HCT116 (cell line): ENCODE measurements at regions not wholly inside any gene's neighbourhood (a gene's known extent, or its start where the extent isn't known, plus 50 kb on each side); places are given as distances from the start of the nearest gene placed in this dataset.

Source experiments
- ELF1 ChIP-seq: IDR thresholded peaks from 2 replicates; pipeline ENCODE4 v1.6.1; 2012; ENCODE audit warnings: low read depth, borderline replicate concordance
- EZH2 ChIP-seq: fragments of 200-600 bp; sonication (generic); IDR thresholded peaks from 2 replicates; pipeline ENCODE4 v1.6.1; 2017; ENCODE audit warnings: antibody characterized with exemption, mixed run types
- EZH2phosphoT487 ChIP-seq: fragments of 200-600 bp; IDR thresholded peaks from 2 replicates; pipeline ENCODE4 v1.6.1; 2018; ENCODE audit warnings: antibody characterized with exemption, borderline replicate concordance
- FOSL1 ChIP-seq: IDR thresholded peaks from 2 replicates; pipeline ENCODE4 v1.6.1; 2012; ENCODE audit warnings: low read depth
- POLR2A ChIP-seq: IDR thresholded peaks from 2 replicates; pipeline ENCODE4 v1.7.0; 2011; ENCODE audit warnings: borderline replicate concordance; ENCODE audit not compliant: insufficient read depth, insufficient read length; ENCODE audit errors: extremely low read depth
- POLR2AphosphoS5 ChIP-seq: IDR thresholded peaks from 2 replicates; pipeline ENCODE4 v1.6.1; 2011; ENCODE audit warnings: mild to moderate bottlenecking, low read depth, low read length, moderate library complexity
- RAD21 ChIP-seq: IDR thresholded peaks from 2 replicates; pipeline ENCODE4 v1.6.1; 2012; ENCODE audit warnings: low read depth, mild to moderate bottlenecking
- ZNF274 ChIP-seq: fragments of 200-500 bp; sonication (Bioruptor generic); IDR thresholded peaks from 2 replicates; pipeline ENCODE4 v1.6.1; 2014; ENCODE audit warnings: mild to moderate bottlenecking, low read depth, low read length, inconsistent platforms
- TF ChIP-seq, protein P1 (sequence below), 3 experiments: fragments of 200-600 bp in 1 of 3; sonication (generic) in 1 of 3; IDR thresholded peaks in 2 of 3; conservative IDR thresholded peaks in 1 of 3; 2 replicates each; pipeline ENCODE4 v1.5.1; 2012 to 2017; ENCODE audit warnings: low read depth in 2 of 3, low read length in 2 of 3, antibody characterized with exemption in 1 of 3, borderline replicate concordance in 1 of 3, control low read depth in 1 of 3, mild to moderate bottlenecking in 1 of 3, mixed read lengths in 1 of 3, mixed run types in 1 of 3, moderate library complexity in 1 of 3; ENCODE audit not compliant: insufficient read depth in 1 of 3
- TF ChIP-seq, protein P2 (sequence below): IDR thresholded peaks from 2 replicates; pipeline ENCODE4 v1.6.1; 2012; ENCODE audit warnings: low read depth

DNA sequence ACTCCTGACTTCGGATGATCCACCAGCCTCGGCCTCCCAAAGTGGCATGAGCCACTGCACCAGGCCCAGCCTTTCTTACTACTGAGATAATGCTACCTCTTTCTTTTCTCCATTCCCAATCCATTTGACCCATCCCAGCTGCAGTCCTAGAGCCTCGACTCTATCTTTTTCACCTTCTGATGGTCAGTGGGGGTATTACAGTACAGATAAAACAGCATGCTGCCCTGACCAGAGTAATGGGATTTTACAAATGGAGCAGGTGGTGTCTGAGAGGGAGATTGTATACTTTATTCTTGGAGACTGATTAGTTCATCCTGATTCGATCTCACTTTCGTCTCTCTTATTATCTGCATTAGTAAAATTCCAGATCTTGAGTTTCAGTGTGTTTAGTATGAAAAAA lies 238.6 kb upstream of the TNP1 start:
- no peak for TF ChIP-seq EZH2
- TF ChIP-seq ZNF274: no peak
- no peak for TF ChIP-seq POLR2A
- TF ChIP-seq, protein P1, sequence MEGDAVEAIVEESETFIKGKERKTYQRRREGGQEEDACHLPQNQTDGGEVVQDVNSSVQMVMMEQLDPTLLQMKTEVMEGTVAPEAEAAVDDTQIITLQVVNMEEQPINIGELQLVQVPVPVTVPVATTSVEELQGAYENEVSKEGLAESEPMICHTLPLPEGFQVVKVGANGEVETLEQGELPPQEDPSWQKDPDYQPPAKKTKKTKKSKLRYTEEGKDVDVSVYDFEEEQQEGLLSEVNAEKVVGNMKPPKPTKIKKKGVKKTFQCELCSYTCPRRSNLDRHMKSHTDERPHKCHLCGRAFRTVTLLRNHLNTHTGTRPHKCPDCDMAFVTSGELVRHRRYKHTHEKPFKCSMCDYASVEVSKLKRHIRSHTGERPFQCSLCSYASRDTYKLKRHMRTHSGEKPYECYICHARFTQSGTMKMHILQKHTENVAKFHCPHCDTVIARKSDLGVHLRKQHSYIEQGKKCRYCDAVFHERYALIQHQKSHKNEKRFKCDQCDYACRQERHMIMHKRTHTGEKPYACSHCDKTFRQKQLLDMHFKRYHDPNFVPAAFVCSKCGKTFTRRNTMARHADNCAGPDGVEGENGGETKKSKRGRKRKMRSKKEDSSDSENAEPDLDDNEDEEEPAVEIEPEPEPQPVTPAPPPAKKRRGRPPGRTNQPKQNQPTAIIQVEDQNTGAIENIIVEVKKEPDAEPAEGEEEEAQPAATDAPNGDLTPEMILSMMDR (IDR thresholded peaks at IDR 0.05 in 2 of 3, conservative IDR thresholded peaks at IDR 0.05 in 1 of 3; ENCODE audit: borderline replicate concordance in 1 of 3, insufficient read depth in 1 of 3, low read depth in 2 of 3, low read length in 2 of 3): no peak
- TF ChIP-seq EZH2phosphoT487: no peak
- no peak for TF ChIP-seq RAD21
- TF ChIP-seq, protein P2, sequence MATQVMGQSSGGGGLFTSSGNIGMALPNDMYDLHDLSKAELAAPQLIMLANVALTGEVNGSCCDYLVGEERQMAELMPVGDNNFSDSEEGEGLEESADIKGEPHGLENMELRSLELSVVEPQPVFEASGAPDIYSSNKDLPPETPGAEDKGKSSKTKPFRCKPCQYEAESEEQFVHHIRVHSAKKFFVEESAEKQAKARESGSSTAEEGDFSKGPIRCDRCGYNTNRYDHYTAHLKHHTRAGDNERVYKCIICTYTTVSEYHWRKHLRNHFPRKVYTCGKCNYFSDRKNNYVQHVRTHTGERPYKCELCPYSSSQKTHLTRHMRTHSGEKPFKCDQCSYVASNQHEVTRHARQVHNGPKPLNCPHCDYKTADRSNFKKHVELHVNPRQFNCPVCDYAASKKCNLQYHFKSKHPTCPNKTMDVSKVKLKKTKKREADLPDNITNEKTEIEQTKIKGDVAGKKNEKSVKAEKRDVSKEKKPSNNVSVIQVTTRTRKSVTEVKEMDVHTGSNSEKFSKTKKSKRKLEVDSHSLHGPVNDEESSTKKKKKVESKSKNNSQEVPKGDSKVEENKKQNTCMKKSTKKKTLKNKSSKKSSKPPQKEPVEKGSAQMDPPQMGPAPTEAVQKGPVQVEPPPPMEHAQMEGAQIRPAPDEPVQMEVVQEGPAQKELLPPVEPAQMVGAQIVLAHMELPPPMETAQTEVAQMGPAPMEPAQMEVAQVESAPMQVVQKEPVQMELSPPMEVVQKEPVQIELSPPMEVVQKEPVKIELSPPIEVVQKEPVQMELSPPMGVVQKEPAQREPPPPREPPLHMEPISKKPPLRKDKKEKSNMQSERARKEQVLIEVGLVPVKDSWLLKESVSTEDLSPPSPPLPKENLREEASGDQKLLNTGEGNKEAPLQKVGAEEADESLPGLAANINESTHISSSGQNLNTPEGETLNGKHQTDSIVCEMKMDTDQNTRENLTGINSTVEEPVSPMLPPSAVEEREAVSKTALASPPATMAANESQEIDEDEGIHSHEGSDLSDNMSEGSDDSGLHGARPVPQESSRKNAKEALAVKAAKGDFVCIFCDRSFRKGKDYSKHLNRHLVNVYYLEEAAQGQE: no peak
- no peak for TF ChIP-seq FOSL1
- TF ChIP-seq ELF1: no peak
- no peak for TF ChIP-seq POLR2AphosphoS5
